Epidermal melanocyte (primary cell): ENCODE measurements at regions not wholly inside any gene's neighbourhood (a gene's known extent, or its start where the extent isn't known, plus 50 kb on each side); places are given as distances from the start of the nearest gene placed in this dataset.
A peak's percentile ranks its signal among the peaks of the same experiment; 100 is the strongest.
"Not testable (repeated sequence)": the region's sequence is repeated elsewhere in the genome, so short reads cannot be mapped to it uniquely, and the experiment has no call there.

Source experiments
- DNase-seq: peaks from one replicate; pipeline ENCODE4 v3.0.0; 2011; ENCODE audit warnings: low spot score; ENCODE audit not compliant: insufficient read length

DNA sequence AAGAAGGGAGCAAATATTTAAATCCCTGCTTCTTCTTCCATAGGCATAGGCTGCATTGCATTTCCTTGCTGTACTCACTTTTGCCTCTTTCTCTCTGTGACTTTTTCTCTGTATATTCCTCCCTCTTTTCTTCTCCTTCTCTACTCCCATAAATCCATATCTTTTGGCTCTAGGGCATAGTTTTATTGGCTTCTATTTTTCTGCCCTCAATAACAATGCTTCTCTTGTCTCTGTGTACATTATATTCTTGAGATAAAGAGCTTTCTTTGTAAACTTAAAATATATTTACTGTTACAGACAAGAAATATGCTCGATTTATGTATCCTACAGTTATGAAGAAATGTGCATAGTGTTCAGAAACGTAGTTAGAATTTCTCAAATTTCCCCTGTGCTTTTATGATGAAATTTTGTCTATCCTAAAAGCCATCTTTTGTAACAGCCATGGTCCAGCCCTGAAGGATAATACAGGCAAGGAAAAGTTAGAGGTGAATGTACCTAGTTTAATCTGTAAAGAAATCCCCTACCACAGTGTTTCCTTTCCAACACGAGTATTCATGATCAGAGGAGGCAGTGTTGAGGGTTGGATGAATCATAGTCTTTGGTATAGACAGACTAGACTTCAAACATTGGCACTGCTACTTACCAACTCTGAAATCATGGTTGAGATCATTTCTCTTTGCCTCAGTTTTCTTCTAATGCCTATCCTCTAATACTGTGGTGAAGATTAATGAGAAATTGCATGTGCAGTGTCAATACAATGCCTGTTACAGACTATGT lies 173.3 kb upstream of the FAR2 start:
- peak; percentile 56 for DNase-seq

DNA sequence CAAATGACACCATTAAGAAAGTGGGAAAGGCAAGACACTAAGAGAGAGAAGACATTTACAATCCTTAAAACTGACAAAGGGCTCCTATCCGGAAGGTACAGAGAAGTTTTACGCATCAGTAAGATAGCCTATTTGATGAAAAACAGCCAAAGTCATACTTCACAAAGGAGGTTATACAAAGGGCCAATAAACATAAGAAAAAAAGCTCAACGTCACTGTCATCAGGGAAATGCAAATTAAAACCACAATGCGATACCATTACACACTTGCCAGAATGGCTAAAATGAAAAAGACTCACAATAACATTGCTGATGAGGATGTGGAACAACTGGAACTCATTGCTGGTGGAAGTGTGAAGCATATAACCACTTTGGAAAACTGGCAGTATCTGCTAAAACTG lies 168.6 kb upstream of the FAR2 start:
- DNase-seq = no peak

DNA sequence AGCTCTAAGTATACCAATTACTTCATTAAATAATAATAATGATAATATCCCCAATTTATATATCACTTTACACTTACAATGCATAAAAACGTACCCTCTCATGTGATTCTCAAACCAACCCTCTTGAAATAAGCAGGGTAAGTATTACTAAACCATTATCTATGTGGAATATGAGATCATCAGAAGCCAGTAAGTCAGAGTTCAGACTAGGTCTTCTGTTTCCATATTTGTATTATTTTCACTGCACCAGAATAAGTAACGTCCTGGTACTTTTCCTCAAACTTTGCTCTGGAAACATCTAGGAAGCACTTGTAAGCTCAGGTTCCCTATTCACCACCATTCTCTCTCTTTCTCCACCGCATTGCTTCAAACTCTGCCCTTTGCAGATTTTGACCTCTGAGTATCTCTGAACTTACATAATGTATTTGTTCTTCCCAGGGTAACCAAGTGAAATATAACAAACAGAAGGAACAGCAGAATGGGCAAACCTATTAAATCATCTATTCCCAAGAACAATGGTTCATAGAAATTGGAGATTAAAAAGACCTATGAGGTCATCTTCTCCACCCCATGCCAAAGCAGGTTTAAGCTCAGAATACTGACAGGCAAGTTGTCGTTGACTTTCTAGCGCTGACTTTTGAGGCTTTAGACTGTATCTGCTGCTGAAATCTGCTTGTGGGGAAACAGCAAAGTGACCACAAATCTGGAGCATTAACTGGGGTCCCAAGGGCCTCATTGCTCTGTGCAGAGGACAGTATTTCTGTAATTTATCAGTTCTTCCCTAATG lies 161.3 kb upstream of the FAR2 start:
- DNase-seq = no peak

DNA sequence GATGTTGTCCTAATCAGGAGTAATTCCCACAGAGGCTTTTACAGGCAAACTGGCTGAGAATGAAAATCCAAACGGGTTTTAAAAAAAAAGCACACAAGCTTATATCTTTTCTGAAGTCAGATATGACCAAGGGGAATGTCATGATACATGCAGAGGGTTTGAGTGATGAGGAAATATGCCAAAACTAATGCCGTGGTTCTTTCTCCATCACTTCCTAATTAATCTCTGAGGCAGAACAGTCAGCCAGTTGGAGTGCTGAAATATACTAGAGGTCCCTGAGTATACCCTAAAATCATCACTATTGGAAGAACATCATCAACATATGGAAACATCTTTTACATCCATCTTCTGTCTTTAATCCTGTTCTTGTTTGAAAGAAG lies 160.8 kb upstream of the FAR2 start:
- DNase-seq = no peak

- no peak for DNase-seq
Observed at GRCh38 chr12:28991626-28992025, 157.5 kb upstream of the FAR2 start.

- DNase-seq = no peak
Observed at GRCh38 chr12:28993720-28994119, 155.4 kb upstream of the FAR2 start.

- DNase-seq = no peak
Observed at GRCh38 chr12:28994179-28994715, 154.8 kb upstream of the FAR2 start.

DNA sequence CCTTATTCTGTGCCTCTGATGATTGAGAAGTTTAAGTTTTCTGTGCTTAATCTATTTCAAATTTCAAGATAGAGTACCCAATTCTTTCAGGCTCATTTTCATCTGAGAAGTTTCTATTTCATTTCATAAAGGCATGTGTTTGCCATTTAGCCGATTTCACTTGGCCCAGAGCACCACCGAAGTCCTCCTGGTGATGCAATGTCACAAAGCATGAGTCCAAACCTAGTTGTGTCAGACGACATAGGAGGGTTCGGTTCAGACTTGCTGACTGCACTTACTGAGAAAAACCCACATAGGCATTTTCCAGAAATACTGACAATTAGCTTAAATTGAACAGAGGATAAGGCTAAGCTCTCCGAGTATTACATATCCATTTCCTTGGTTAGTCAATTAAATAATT lies 152.4 kb upstream of the FAR2 start:
- no peak for DNase-seq

DNA sequence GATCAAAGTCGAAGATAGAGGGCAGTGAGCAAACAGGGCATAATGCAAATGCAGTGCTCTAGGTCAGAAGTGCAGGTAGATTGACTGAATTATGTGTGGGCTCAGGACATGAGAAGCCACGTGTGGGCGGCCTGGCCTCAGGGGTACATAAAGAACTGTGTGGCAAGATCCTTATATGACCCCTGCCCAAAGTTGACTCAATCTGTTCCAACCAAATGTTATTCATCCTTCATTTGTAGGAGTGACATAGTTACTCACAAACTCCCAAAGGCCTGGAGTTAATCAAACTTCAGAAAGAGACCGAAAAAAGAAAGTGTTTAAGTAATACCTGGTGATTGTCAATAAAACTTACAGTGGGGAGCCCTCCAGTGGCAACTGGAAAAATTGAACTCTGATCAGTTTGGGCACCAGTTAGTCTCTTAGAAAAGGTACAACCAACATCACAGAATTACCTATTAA lies 150.4 kb upstream of the FAR2 start:
- DNase-seq = no peak

GRCh38 chr12:29004066-29004935 lies 144.8 kb upstream of the FAR2 start:
- DNase-seq = no peak

GRCh38 chr12:29004936-29005304 lies 144.2 kb upstream of the FAR2 start:
- DNase-seq = no peak

- DNase-seq = no peak
Observed at GRCh38 chr12:29008786-29009185, 140.3 kb upstream of the FAR2 start.

GRCh38 chr12:29012673-29013072 lies 136.4 kb upstream of the FAR2 start:
- no peak for DNase-seq

- DNase-seq = not testable (repeated sequence)
Observed at GRCh38 chr12:29017532-29017931, 131.5 kb upstream of the FAR2 start.

GRCh38 chr12:29023436-29024076 lies 125.5 kb upstream of the FAR2 start:
- no peak for DNase-seq

DNA sequence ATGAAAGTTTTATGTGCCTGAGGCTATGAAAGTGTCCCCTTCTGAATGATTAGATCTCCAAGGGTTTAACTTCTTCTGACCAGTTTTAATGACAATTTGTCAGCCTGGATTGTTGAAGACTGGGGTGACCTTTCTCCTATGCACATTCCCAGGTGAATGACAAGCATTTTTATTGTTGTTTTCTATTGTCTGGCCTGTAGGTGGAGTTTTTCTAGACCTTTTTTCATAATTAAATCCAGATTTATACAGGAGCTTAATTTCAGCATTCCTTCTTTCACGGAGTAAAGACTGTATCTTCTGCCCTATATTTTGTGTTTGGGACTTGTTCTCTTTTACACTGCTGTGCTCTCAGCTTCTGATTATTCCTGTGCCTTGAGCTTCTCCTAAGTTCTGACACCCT lies 125.0 kb upstream of the FAR2 start:
- no peak for DNase-seq

DNA sequence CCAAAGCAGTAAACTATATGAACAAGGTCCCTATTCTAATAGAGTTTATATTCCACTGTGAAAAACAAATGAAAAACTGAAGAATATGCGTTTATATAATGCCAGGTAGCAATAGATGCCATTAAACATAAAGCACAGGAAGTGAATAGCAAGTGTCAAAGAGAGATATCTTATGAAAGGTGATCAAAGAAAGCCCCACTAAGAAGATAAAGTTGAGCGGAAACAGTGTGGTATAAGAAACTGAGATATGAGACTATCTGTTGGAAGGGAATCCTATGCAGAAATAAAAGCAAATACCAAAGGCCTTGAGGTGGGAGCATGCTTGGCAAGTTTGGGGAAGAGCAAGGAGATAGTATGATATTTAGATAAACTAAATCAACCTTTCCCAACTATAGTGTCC lies 123.1 kb upstream of the FAR2 start:
- no peak for DNase-seq

GRCh38 chr12:29026419-29026818 lies 122.7 kb upstream of the FAR2 start:
- DNase-seq = no peak

- not testable (repeated sequence) for DNase-seq
Observed at GRCh38 chr12:29029484-29029883, 119.6 kb upstream of the FAR2 start.

DNA sequence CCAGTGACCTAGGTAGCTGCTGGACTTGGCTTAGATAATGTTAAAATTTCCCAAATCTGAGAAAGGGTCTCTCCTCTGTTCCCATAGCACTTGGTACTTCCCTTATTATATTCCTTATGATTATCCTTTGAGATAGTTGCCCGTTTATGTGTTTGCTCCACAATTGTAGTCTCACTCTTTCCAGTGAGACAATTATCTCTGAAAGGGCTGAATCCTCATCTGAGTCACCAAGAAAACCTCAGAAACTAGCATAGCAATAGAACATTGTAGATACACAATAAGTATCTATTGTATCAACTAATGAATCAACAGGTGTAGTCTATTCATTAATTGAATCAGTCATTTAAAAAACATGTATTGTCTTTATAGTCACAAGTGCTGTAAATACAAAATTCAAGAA lies 119.1 kb upstream of the FAR2 start:
- DNase-seq = no peak

DNA sequence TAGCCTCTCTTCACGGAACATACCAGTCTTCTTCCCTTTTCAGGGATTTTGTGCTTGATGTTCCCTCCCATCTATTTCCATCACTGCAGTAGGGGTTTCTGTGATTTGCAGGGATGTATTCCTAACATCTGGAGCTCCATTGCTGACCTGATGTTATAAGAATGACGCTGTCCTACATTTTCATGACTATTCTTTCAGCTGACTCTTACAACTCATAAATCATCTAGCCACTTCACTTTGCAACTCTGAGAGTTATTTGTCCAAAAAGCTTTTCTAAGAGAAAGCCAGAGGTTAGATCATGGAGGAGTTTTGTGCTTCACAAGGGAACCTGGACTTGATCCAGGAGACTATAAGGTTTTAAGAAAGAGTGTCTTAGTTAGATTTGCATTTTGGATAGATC lies 116.6 kb upstream of the FAR2 start:
- peak; percentile 27 for DNase-seq
